ENCODE measurements at regions not wholly inside any gene's neighbourhood (a gene's known extent, or its start where the extent isn't known, plus 50 kb on each side); places are given as distances from the start of the nearest gene placed in this dataset.

- H3K4me3 ChIP-seq (ENCODE audit: low read depth, low read length), result no peak overlapping the region
- TF ChIP-seq CTCF (IDR thresholded peaks at IDR 0.05; ENCODE audit: control insufficient read depth, extremely low read depth, insufficient read depth), result no peak
- peak; percentile 55 for DNase-seq (ENCODE audit: low read depth)
Measured at GRCh38 chr3:168457954-168458539, 362.3 kb upstream of the GOLIM4 start.

GRCh38 chr3:168455814-168456213 lies 360.1 kb upstream of the GOLIM4 start:
- TF ChIP-seq CTCF (IDR thresholded peaks at IDR 0.05; ENCODE audit: control insufficient read depth, extremely low read depth, insufficient read depth), result no peak
- DNase-seq (ENCODE audit: low read depth), result no peak
- H3K4me3 ChIP-seq (ENCODE audit: low read depth, low read length), result no peak overlapping the region

- DNase-seq (ENCODE audit: low read depth), result no peak
- TF ChIP-seq CTCF (IDR thresholded peaks at IDR 0.05; ENCODE audit: control insufficient read depth, extremely low read depth, insufficient read depth), result no peak
- H3K4me3 ChIP-seq (ENCODE audit: low read depth, low read length), result no peak overlapping the region
Measured at GRCh38 chr3:168453623-168454022, 357.9 kb upstream of the GOLIM4 start.

GRCh38 chr3:168443965-168444364 lies 348.2 kb upstream of the GOLIM4 start:
- no peak for DNase-seq (ENCODE audit: low read depth)
- no peak overlapping the region for H3K4me3 ChIP-seq (ENCODE audit: low read depth, low read length)
- no peak for TF ChIP-seq CTCF (IDR thresholded peaks at IDR 0.05; ENCODE audit: control insufficient read depth, extremely low read depth, insufficient read depth)

- TF ChIP-seq CTCF (IDR thresholded peaks at IDR 0.05; ENCODE audit: control insufficient read depth, extremely low read depth, insufficient read depth), result no peak
- no peak for DNase-seq (ENCODE audit: low read depth)
- no peak overlapping the region for H3K4me3 ChIP-seq (ENCODE audit: low read depth, low read length)
Measured at GRCh38 chr3:168442502-168442901, 346.8 kb upstream of the GOLIM4 start.

- no peak overlapping the region for H3K4me3 ChIP-seq (ENCODE audit: low read depth, low read length)
- DNase-seq (ENCODE audit: low read depth), result no peak
- TF ChIP-seq CTCF (IDR thresholded peaks at IDR 0.05; ENCODE audit: control insufficient read depth, extremely low read depth, insufficient read depth), result no peak
Measured at GRCh38 chr3:168436245-168436724, 340.6 kb upstream of the GOLIM4 start.

- no peak for DNase-seq (ENCODE audit: low read depth)
- no peak overlapping the region for H3K4me3 ChIP-seq (ENCODE audit: low read depth, low read length)
- TF ChIP-seq CTCF (IDR thresholded peaks at IDR 0.05; ENCODE audit: control insufficient read depth, extremely low read depth, insufficient read depth), result no peak
Measured at GRCh38 chr3:168431491-168431890, 335.8 kb upstream of the GOLIM4 start.
